ENCODE measurements at regions not wholly inside any gene's neighbourhood (a gene's known extent, or its start where the extent isn't known, plus 50 kb on each side); places are given as distances from the start of the nearest gene placed in this dataset.

GRCh38 chr2:236773206-236773605 is 203.6 kb downstream of the ACKR3 start:
- Histone ChIP-seq H2AFZ (ENCODE audit: low read length) (no peak overlapping the region; the same call in 1 of the 2 replicates), H4K20me1 (replicated peaks in 1 of 2; ENCODE audit: control insufficient read depth in 1 of 2, insufficient read depth in 2 of 2, low read length in 2 of 2) (no peaks in the 10 kb centered on the region), H3K56ac (replicated peaks; ENCODE audit: insufficient read length, low read depth, low read length) (no peak overlapping the region), H3K23ac (ENCODE audit: insufficient read length) (no peak overlapping the region), H3K4me3 (ENCODE audit: extremely low read depth in 1 of 4, insufficient read depth in 2 of 4, low read depth in 3 of 4, low read length in 4 of 4) (no peak overlapping the region), H3K27me3 (replicated peaks in 1 of 4; ENCODE audit: control insufficient read depth in 3 of 4, extremely low read depth in 1 of 4, insufficient read depth in 3 of 4, low read length in 3 of 4) (no peaks in the 10 kb centered on the region), H2BK20ac (ENCODE audit: low read length) (no peak overlapping the region), H4K91ac (replicated peaks; ENCODE audit: insufficient read length, low read length) (no peak overlapping the region), H3K4ac (replicated peaks; ENCODE audit: insufficient read length, low read depth, low read length) (no peak overlapping the region), H3K14ac (ENCODE audit: insufficient read length) (no peak overlapping the region), H3K36me3 (ENCODE audit: control insufficient read depth in 2 of 4, insufficient read depth in 4 of 4, low read length in 3 of 4) (no peaks in the 10 kb centered on the region), H3K79me2 (ENCODE audit: control insufficient read depth in 1 of 2, insufficient read depth in 2 of 2, low read length in 2 of 2) (no peaks in the 10 kb centered on the region), H2BK12ac (ENCODE audit: low read depth, low read length) (no peak overlapping the region), H3K18ac (ENCODE audit: extremely low read depth, low read length) (no peak overlapping the region), H4K8ac (ENCODE audit: extremely low read depth, insufficient read depth, low read length) (no peak overlapping the region), H3K9ac (replicated peaks in 1 of 4; ENCODE audit: extremely low read depth in 1 of 4, low read depth in 3 of 4, low read length in 3 of 4) (no peak overlapping the region), H2BK120ac (replicated peaks; ENCODE audit: low read depth, low read length) (no peak overlapping the region), H3K79me1 (ENCODE audit: low read depth, low read length) (no peaks in the 10 kb centered on the region), H4K5ac (ENCODE audit: insufficient read length, low read depth, low read length) (no peak overlapping the region), H2AK5ac (ENCODE audit: low read depth, low read length) (no peak overlapping the region), H3K4me1 (replicated peaks in 1 of 4; ENCODE audit: control insufficient read depth in 3 of 4, insufficient read depth in 4 of 4, low read length in 3 of 4) (no peaks in the 10 kb centered on the region; a peak in 1 of 7 replicates), H3K9me3 (ENCODE audit: insufficient read depth in 2 of 2, low read depth in 1 of 2, low read length in 1 of 2) (no peaks in the 10 kb centered on the region), H3K23me2 (ENCODE audit: low read depth, low read length) (no peaks in the 10 kb centered on the region), H3K27ac (ENCODE audit: low read depth, low read length) (no peak overlapping the region), H2BK5ac (ENCODE audit: low read depth, low read length) (no peak overlapping the region), H3K4me2 (ENCODE audit: insufficient read depth in 1 of 2, low read depth in 2 of 2, low read length in 2 of 2) (no peak overlapping the region), H2BK15ac (ENCODE audit: low read length) (no peak overlapping the region)
- ChIA-PET POLR2A (ENCODE audit: partially characterized antibody) (no interaction called here), CTCF (ENCODE audit: partially characterized antibody) (interaction anchor here (1.3 to 1.4 kb wide), 2 partner anchors 148 to 295 kb away, joined by 3 to 4 read pairs; no protein-coding TSS in a partner anchor)
- TF ChIP-seq SUZ12 (IDR thresholded peaks at IDR 0.05; ENCODE audit: low read length) (no peak), JUND (IDR thresholded peaks at IDR 0.05; ENCODE audit: low read length) (no peak), CTCF (IDR thresholded peaks at IDR 0.05; ENCODE audit: control extremely low read depth in 1 of 3, insufficient read depth in 1 of 3, low read depth in 1 of 3, low read length in 3 of 3) (no peak), SP2 (IDR thresholded peaks at IDR 0.05; ENCODE audit: low read length) (no peak), GTF2F1 (IDR thresholded peaks at IDR 0.05; ENCODE audit: borderline replicate concordance, low read depth, low read length) (no peak), YY1 (IDR thresholded peaks at IDR 0.05; ENCODE audit: low read depth, low read length) (no peak), E2F6 (IDR thresholded peaks at IDR 0.05) (no peak)
- FAIRE-seq = no peak
- DNase-seq (ENCODE audit: low read depth in 1 of 2, low spot score in 2 of 2) = no peak
- 94% methylated on average over 8 of the region's 9 CpGs; no CpG with 5 or more reads in 1 of the 2 experiments for WGBS, 2 experiments (ENCODE audit: extremely low coverage in 1 of 2, insufficient coverage in 1 of 2, insufficient read length in 1 of 2, insufficient replicate concordance in 2 of 2, low coverage in 1 of 2, low lambda C conversion rate in 2 of 2, missing lambda C conversion rate in 1 of 2)

All from H1 (cell line).